Endothelial cell of hepatic sinusoid (primary cell): ENCODE measurements at regions not wholly inside any gene's neighbourhood (a gene's known extent, or its start where the extent isn't known, plus 50 kb on each side); places are given as distances from the start of the nearest gene placed in this dataset.

Experiments
- in situ Hi-C: cut with HindIII; loops from 2 replicates; pipeline ENCODE4 v1.10.0; 2017; ENCODE audit warnings: low sequenced_read_pairs

DNA sequence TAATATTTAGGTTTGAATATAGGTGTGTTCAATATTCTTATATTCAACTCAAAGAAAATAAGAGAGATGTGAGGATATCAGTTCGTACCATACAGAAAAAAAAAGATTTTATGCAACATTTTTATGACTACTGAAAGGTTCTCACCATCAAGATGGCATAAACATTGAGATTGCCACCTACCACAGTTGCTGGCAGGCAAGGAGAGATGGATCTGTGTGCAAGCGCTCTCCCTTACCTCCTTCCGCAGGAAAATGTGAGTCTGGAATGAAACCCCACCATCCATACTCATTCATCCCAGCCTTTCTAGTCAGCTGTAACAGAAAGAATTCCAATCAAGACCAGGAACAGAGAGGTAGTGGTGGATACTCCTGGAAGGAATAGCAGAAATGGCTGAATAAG is 376.9 kb downstream of the PPP3CA start:
- in situ Hi-C loops = no loop called here

DNA sequence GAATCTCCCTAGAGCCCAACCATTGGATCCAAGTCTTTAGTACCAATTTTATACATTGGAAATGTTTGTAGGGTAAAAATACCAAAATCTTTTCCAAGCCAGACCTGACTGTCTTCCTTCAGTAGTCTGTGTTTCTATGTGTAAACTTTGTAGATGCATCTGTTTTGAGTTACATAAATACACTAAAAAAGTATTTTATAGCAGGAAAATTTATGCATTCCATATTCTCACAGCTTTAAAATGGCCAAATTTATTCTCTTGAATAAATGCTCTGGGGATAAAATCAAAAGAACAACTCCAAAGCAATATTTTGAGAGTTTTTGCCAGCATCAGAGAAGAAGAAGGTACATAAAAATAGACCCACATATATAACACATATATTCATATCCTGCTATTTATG is 377.4 kb downstream of the PPP3CA start:
- in situ Hi-C loops = no loop called here

DNA sequence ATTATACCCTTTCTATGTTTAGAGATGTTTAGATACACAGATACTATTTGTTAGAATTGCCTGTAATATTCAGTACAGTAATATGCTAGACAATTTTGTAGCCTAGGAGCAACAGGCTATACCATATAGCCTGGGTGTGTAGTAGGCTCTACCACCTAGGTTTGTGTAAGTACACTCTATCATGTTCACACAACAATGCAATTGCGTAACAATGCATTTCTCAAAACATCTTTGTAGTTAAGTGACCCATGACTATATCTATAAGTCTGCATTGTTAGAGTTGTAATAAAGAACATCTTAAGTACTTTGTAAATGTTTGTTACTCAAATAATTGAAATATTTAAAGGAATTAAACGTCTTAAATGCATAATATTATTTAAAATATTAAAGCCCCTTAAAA is 379.3 kb downstream of the PPP3CA start:
- in situ Hi-C loops = no loop called here

DNA sequence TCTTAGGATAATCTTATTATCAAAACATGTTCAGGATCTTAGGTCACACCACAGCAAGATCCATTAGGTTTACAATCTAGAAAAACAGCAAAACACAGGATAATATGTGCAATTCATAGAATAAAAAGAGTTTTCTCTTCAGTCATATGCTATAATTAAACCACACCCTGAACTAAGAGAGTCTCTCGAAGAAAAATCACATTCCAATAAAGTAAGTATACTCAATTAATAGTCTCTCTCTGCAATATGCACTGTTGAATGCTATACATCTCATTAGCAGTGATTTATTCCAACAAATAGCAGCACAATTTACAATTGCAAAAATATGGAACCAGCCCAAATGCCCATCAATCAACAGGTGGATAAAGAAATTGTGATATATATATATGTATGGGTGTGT is 383.7 kb downstream of the PPP3CA start:
- in situ Hi-C loops = no loop called here

DNA sequence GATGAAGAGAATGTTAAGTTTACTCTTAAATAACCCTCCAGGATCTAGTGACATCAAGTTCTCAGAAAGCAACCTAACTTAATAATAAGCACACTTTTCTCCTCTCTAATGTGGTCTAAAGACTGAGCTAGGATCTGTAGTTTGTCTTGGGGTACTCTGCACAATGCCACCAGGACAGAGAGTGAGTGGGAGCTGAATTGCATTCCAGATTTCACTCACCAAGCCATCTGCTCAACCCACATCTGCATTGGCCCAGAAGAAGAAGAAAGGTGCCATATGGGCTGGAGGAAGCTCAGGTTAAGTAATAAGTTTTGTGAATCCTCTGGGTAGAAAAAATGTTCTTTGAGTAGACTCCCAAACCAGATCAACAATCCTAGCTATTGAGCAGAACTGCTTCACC is 384.6 kb downstream of the PPP3CA start:
- in situ Hi-C loops = no loop called here

DNA sequence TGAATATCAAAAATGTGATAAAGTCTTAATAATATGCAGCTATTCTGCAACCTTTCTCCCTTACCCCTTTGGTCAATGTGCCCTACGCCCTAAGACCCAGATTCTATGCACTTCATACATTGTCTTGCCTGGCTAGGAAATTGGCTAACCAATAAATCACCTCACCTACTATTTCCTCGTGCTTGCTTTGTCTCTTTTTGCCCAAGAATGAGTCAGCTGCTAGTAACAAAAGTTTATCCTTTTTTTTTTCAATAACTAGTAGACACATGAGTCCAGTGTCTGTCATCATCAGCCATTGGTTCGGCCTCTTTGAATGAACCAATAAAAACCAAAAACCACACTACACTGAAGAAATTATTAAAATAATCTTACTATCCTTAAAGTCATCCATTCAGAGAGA is 387.1 kb downstream of the PPP3CA start:
- in situ Hi-C loops = no loop called here

DNA sequence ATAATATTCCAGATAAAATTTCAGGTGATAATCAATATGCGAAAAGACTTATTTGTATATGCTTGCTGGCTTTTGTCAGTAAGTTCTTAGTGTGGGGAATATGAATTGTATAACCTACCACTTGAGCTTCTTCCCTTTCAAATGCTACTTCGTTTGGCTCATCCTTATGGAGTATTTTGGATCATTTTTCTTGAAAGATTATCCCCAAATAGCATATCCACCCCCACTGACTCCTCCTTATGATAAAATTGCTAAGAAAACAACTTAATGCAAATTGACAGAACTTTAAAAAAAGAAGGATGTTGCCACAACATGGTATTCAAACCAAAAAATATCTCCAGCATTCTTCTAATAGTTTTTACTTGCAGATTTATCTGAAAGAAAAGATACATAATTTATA is 393.3 kb downstream of the PPP3CA start:
- in situ Hi-C loops = no loop called here

DNA sequence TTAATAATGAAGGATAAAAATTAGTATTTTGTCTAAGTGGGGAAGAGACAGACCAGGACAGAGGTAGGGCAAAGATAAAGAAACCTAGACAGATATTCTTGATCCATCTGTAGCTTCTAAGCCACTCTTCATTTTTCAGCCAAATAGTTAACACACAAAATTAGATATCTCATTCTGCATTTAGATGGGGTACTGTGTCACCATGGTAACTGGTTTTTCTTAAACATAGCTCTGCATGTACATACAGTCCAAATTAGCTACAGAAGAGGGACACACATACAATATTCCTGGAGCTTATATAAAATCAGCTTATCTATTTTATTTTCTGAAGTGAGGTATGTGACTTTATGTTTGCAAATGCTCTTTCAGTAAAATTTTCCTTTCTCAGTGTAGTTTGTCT is 393.7 kb downstream of the PPP3CA start:
- in situ Hi-C loops = no loop called here

DNA sequence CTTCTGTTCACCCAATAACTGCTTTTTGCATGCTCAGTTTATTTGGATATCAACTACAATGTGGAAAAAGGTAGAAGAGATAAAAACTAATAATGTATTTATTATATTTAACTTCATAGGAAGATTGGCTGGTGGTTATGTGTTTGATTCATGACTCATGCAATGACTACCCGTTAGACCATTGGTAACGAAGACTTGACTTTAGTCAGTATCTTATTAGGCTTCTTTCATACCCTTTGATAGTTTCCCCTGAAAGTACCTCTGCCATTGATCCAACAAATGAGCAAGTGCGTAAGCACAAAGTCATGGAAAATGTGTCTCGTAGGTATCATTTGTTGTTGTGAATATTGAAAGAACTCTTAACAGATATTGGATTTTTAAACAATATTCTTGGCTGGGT is 394.7 kb downstream of the PPP3CA start:
- in situ Hi-C loops = no loop called here

DNA sequence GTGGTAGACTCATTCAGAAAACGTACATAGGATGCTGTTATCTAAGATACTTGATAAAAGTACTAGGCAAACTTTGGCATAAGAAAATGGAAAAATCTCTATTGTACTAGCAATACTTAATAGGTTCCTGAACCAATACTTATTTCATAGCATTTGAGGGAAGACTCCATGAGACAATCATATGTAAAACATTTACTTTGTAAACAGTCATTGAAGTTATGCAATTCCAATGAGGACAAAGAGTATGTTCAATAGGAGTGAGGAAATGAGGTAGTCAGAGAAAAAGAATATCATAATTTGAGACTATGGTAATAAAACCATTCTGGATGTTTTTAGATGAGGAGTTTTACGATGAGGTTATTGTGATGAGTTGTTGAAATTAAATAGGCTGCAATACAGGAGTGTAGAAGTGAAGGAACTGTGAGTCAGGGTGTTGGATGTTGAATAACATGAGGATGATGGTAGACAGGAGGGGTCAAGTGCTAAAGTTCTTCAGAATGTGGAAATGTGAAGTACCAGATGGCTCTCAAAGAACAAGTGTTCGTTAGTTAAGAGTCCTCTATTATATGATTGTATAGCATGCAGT is 397.9 kb downstream of the PPP3CA start:
- in situ Hi-C loops = no loop called here

DNA sequence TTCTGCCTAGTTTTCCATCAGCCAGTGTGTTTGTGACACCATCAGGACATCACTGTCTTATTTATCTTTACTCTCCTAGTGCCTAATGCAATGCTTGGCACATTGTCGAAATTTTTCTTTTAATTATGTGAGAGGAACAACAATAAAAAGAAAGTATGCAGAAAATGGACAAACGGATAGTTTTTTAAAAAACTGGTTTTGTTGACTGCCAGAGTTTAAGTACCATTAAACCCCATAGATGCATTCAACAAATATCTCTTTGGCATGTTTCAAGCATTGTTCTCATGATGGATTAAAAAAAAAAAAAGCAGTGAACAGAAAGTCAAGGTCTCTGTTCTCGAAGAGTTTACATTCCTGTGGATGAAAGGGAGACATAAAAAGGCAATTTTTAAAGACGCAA is 398.4 kb downstream of the PPP3CA start:
- in situ Hi-C loops = no loop called here

DNA sequence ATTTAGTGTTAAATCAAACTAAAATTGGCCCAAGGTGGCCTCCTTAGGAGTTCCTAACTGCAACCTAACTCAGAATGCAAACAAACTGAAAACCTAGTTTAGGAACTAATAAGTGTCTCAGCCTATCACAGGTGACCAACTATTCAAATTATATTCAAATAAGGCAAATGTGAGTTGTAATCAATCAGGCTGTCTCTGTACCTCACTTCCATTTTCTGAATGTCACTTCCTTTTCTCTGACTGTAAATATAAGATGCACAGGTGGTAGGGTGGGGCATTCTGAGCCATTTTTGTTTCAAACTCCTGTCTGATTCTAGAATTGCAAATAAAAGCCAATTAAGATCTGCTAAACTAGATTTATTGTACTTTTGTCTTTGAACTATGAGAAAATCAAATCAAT is 401.5 kb downstream of the PPP3CA start:
- in situ Hi-C loops = no loop called here

DNA sequence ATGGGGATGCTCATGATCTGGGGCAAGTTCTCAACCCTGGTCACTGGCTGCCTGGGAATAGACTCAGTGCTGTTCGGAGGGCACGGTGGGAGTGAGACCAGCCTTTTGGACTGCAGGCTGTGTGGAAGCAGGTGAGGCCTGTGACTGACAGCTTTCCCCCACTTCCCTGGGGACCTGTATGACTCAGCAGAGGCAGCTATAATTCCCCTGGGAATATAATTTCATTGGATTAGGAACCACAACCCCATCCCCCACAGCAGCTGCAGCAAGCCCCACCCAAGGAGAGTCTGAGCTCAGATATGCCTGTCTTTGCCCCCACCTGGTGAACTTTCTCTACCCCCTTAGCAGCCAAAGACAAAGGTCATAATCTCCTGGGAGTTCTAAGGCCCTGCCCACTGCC is 408.6 kb downstream of the PPP3CA start:
- in situ Hi-C loops = loop anchor here (5.0 kb wide), 1 partner anchor 56 kb away; no protein-coding TSS in a partner anchor

DNA sequence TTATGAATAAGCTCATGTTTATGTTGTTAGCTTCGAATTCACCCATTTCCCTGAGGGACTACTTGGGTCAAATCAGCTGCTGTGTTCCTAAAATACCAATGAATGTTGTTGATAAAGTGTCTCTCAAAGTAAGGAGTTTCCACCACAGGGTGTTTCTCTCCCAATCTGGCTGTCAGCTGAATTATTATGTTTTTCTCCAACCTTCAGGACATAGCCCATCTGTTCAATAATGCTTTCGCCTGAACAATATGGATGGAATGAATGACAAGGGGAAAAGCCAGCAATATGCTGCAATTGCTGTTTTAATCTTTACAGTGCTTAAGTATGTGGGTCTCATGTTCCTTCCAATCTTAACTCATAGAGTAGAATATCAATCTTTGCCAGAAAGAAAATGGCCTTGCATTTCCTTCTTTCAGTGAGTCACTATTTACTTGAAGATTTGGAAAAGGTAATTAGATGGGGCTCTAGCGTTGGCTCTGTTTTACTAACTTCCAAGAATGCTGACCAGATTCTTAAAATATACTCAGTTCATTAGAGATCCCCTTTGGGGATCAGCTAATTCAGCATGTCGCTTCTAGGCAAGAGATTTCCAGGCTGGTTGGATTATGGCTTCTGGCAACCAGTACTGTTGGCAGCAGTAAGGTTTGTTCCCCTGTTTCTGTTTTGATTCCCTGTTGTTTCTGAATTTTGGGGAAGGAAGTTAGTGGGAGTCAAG is 410.5 kb downstream of the PPP3CA start:
- in situ Hi-C loops = loop anchor here (5.0 kb wide), 1 partner anchor 55 kb away; no protein-coding TSS in a partner anchor

DNA sequence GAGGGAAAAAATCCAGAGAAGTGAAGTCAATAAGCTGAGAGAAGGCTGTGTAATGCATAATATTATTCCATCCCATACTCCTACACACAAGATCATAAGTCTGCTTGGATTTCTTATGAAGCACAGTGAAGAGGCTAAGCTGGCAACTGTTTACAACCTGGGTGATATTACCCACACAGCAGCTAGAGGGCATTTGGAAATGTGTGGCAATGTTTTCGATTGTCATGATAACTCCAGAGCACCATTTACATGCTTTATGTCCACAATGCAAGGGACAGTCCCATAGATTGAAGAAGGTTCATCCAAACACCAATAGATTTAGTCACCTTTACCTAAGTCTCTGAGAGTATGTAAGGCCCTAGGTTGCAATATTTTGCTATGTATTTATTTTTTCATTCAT is 412.2 kb downstream of the PPP3CA start:
- in situ Hi-C loops = loop anchor here (5.0 kb wide), 1 partner anchor 53 kb away; no protein-coding TSS in a partner anchor

DNA sequence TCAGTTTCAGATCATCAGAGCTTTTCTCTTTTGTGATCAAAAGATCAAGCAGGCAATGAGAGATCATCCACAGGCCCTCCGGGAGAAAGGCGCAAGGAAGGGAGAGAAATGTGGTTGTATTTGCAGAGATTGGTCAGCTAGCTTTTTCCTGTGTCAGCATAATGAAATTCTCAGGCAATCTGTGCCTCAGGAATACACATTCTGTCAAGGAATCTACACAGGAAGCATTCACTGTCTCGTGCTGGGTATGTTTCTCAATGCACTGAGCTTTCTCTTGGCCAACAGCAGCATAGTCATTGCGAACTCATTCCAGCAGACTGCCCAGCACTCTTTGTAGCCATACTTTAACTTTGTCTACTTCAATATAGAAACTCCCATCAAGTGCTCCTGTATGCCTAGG is 413.7 kb downstream of the PPP3CA start:
- in situ Hi-C loops = no loop called here

DNA sequence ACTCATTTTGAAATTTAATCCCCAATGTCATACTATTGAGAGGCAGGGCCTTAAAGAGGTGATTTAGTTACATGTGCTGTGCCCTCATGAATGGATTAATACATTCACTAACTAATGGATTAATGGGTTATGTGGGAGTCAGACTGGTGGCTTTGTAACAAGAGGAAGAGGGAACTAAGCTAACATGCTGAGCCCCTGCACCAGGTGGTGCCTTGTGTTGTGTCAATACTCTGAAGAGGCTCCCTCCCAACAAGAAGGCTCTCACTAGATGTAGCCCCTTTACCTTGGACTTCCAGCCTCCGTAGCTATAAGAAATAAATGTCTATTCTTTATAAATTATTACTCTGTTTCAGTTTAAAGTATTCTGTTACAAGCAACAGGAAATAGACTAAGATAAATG is 411.9 kb upstream of the EMCN start:
- in situ Hi-C loops = no loop called here

DNA sequence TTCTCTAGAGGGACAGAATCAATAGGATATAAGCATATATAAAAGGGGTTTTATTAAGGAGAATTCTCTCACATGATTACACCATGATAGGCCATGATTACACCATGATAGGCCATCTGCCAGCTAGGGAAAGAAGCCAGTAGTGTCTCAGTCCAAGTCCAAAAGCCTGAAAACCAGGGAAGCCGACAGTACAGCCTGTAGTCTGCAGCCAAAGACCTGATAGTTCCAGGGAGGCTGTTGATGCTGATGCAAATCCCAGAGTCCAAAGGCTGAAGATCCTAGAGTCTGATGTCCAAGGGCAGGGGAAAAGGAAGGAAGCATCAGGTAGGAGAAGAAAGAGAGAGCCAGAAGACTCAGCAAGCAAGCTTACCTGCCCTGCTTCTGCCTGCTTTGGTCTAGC is 411.3 kb upstream of the EMCN start:
- in situ Hi-C loops = no loop called here

DNA sequence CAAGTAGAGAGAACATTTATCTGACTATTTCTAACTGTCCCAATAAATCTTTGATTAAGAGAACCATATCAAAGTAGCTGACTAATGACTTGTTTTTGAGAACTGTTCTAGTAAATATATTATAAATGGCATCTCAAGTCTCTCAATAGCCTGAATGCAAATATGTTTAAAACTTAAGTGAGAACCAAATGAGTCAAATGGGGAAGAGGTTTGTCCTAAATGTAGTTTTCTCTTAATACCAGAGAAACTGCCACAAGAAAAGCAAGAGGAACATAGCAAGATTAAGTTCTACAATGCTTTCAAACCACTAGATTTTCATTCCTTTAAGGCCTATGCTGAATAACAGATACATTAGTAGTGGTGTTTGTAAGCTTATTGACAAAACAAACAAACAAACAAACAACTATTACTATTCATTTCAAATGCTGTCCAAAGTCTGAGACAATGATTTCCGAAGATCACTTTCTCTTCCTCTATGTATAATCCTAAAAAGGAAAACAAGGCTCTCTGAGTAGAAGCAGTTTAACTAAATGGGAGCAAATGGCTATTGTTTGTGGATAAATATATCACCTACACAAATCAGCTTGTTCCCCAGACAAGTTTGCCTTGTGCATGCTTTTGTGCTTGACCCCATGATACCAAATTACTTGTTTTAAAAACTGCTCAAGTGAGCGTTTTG is 408.4 kb upstream of the EMCN start:
- in situ Hi-C loops = no loop called here

DNA sequence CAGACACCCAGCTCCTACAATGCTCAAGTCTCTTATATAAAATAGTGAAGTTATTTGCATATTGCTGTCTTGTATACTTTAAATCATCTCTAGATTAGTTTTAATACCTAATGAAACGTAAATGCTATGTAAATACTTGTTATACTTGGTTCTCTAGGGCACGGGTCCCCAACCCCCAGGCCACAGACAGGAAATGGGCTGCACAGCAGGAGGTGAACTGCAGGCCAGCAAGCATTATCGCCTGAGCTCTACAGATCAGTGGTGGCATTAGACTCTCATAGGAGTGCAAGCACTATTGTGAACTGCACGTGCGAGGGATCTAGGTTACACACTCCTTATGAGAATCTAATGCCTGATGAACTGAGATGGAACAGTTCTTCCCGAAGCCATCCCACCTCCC is 395.9 kb upstream of the EMCN start:
- in situ Hi-C loops = loop anchor here (5.0 kb wide), 1 partner anchor 46 kb away; no protein-coding TSS in a partner anchor

DNA sequence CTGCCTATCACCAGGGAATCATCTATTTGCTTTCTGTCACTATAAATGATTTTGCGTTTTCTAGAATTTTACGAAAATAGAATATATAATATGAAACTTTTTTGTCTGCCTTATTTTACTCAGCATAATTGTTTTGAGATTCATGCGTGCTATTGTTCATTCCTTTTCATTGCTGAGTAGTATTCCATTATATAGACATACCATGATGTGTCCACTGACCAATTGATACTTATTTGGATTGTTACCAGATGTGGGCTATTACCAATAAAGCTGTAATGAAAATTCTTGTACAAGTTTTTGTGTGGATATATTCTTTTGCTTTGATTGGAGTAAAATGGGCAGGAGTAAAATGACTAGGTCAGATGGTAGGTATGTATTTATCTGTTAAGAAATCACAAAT is 390.7 kb upstream of the EMCN start:
- in situ Hi-C loops = no loop called here
